ENCODE measurements at regions not wholly inside any gene's neighbourhood (a gene's known extent, or its start where the extent isn't known, plus 50 kb on each side); places are given as distances from the start of the nearest gene placed in this dataset.

GRCh38 chr4:83679692-83680091 lies 143.8 kb downstream of the GPAT3 start:
- DNase-seq (ENCODE audit: low read depth in 4 of 4, low spot score in 3 of 4) = no peak

- no peak for DNase-seq (ENCODE audit: low read depth in 4 of 4, low spot score in 3 of 4)
These were observed 143.3 kb downstream of the GPAT3 start for GRCh38 chr4:83679254-83679653.

- DNase-seq (ENCODE audit: low read depth in 4 of 4, low spot score in 3 of 4) = no peak
These were observed 141.7 kb downstream of the GPAT3 start for GRCh38 chr4:83677656-83678055.

- no peak for DNase-seq (ENCODE audit: low read depth in 4 of 4, low spot score in 3 of 4)
These were observed 128.8 kb downstream of the GPAT3 start for GRCh38 chr4:83664741-83665140.

GRCh38 chr4:83664071-83664470 lies 128.2 kb downstream of the GPAT3 start:
- DNase-seq (ENCODE audit: low read depth in 4 of 4, low spot score in 3 of 4) = no peak

GRCh38 chr4:83662204-83662603 lies 126.3 kb downstream of the GPAT3 start:
- no peak for DNase-seq (ENCODE audit: low read depth in 4 of 4, low spot score in 3 of 4)

- no peak for DNase-seq (ENCODE audit: low read depth in 4 of 4, low spot score in 3 of 4)
These were observed 125.5 kb downstream of the GPAT3 start for GRCh38 chr4:83661359-83661758.

- DNase-seq (ENCODE audit: low read depth in 4 of 4, low spot score in 3 of 4) = no peak
These were observed 124.7 kb downstream of the GPAT3 start for GRCh38 chr4:83660578-83660977.

- DNase-seq (ENCODE audit: low read depth in 4 of 4, low spot score in 3 of 4) = no peak
These were observed 122.9 kb downstream of the GPAT3 start for GRCh38 chr4:83658806-83659205.

GRCh38 chr4:83657336-83657735 lies 121.4 kb downstream of the GPAT3 start:
- no peak for DNase-seq (ENCODE audit: low read depth in 4 of 4, low spot score in 3 of 4)
